Epithelial cell of esophagus (primary cell): ENCODE measurements at regions not wholly inside any gene's neighbourhood (a gene's known extent, or its start where the extent isn't known, plus 50 kb on each side); places are given as distances from the start of the nearest gene placed in this dataset.

ENCODE experiments used
- DNase-seq: peaks from one replicate; pipeline ENCODE4 v3.0.0; 2010; ENCODE audit warnings: low read depth
- H3K4me3 ChIP-seq: 2 replicates; pipeline ENCODE4 v1.5.1; 2011; ENCODE audit warnings: mild to moderate bottlenecking, low read length, control low read depth
- CTCF ChIP-seq: IDR thresholded peaks from 2 replicates; pipeline ENCODE4 v1.5.1; 2011; ENCODE audit warnings: low read depth, mild to moderate bottlenecking, low read length, control low read depth, inconsistent platforms; ENCODE audit not compliant: insufficient read depth; ENCODE audit errors: missing control alignments

GRCh38 chr1:112794654-112795239 lies 79.6 kb upstream of the PPM1J start:
- no peak overlapping the region for H3K4me3 ChIP-seq
- no peak for TF ChIP-seq CTCF
- DNase-seq, result no peak

DNA sequence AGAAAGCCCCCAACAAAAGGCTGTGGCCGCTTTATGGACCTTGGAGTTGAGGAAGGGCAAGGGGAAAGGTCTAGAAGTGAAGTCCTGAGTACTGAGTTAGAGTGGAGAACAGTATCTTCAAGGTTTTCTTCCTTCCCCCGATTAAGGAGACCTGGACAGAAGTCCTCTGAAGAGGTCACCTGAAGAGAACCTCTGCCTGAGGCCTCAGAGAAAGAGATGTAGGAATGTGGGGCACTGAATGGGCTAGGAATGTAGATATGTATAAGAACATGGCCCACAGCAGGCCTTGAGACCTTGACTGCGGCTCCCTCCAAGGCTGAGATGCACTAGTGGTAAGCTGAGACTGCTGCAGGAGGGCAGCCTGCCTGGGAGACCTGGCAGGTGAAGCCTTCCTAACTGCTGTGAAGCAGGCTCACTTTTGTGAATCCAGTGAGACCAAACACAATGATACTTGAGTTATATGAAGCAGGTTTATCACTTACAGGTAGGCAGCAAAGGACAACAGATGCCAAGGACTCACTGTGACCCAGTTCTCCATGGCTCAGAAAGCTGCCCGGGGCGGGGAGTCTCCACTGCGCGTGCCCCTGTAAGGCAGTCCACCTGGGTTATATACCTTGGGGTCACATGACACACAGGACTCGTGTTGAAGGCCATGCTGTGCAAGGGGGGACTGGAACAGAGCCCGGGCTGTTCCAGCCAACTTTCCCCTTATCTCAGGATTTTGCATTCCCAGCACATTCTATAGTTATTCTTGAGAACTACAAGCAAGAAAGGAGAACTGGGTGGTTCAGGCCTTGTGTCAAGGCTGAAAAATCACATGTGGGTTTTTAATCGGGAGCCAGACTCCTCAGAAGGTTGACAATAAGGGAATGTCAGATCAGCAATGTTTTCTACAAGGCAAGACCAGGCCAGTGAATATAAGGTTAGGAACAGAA lies 78.8 kb upstream of the PPM1J start:
- H3K4me3 ChIP-seq, result no peak overlapping the region
- no peak for DNase-seq
- TF ChIP-seq CTCF, result no peak

DNA sequence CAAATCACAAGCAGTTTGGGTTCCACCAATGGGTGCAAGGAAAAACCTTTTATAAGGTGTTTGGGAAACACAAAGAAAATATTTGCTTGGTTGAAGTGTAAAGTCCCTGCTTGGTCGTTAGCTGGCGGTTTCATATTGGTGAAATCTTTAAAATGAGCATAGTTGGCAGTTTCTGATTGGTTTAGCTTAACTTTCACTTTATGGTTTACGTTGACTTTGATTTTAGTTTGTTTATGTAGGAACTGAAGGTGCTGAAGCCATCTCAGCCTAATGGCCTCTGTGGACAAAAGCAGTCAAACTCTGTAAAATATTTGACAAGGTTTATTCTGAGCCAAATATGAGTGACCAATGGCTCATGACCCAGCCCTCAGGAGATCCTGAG lies 76.6 kb upstream of the PPM1J start:
- no peak for DNase-seq
- TF ChIP-seq CTCF, result no peak
- H3K4me3 ChIP-seq, result no peak overlapping the region

- H3K4me3 ChIP-seq, result no peak overlapping the region
- TF ChIP-seq CTCF, result no peak
- DNase-seq, result no peak
These were observed 76.0 kb upstream of the PPM1J start for GRCh38 chr1:112790920-112791722.

- no peak for DNase-seq
- no peak for TF ChIP-seq CTCF
- H3K4me3 ChIP-seq, result no peak overlapping the region
These were observed 73.4 kb upstream of the PPM1J start for GRCh38 chr1:112788561-112788960.

- no peak overlapping the region for H3K4me3 ChIP-seq
- DNase-seq, result no peak
- TF ChIP-seq CTCF, result no peak
These were observed 72.9 kb upstream of the PPM1J start for GRCh38 chr1:112788054-112788453.
